Keratinocyte (primary cell): ENCODE measurements at regions not wholly inside any gene's neighbourhood (a gene's known extent, or its start where the extent isn't known, plus 50 kb on each side); places are given as distances from the start of the nearest gene placed in this dataset.

Source experiments
- DNase-seq: peaks from one replicate; pipeline ENCODE4 v3.0.0-alpha.2; 2011; ENCODE audit warnings: low read depth, missing footprints, low spot score
- FAIRE-seq: peaks from 2 replicates; lab custom pipeline; 2011; peaks lifted over from hg19 to GRCh38; lab: Jason Lieb, UNC
- H2AFZ ChIP-seq: 2 replicates; pipeline ENCODE4 v1.6.0; 2012; ENCODE audit warnings: low read length, control low read depth, inconsistent platforms; ENCODE audit not compliant: control insufficient read depth
- H3K27ac ChIP-seq: 2 replicates; pipeline ENCODE4 v1.5.1; 2011; ENCODE audit warnings: low read length; ENCODE audit not compliant: control insufficient read depth, insufficient read depth
- H3K27me3 ChIP-seq: 3 replicates; pipeline ENCODE4 v1.6.0; 2011; ENCODE audit warnings: low read length; ENCODE audit not compliant: control insufficient read depth, insufficient read depth; ENCODE audit errors: extremely low read depth
- H3K36me3 ChIP-seq, 2 experiments: 2 replicates in 1 of 2; 3 replicates in 1 of 2; pipeline ENCODE4 v1.5.1; 2011; ENCODE audit warnings: low read length in 2 of 2, mild to moderate bottlenecking in 1 of 2; ENCODE audit not compliant: control insufficient read depth in 2 of 2, insufficient read depth in 2 of 2; ENCODE audit errors: extremely low read depth in 1 of 2
- H3K4me1 ChIP-seq: 3 replicates; pipeline ENCODE4 v1.5.1; 2011; ENCODE audit warnings: low read length; ENCODE audit not compliant: control insufficient read depth, insufficient read depth; ENCODE audit errors: extremely low read depth
- H3K4me2 ChIP-seq: 3 replicates; pipeline ENCODE4 v1.6.0; 2011; ENCODE audit warnings: low read depth, low read length; ENCODE audit not compliant: control insufficient read depth, insufficient read depth; ENCODE audit errors: extremely low read depth
- H3K4me3 ChIP-seq, 3 experiments: fragments of 200-600 bp in 1 of 3; sonication (generic) in 1 of 3; 2 replicates in 2 of 3; 3 replicates in 1 of 3; pipeline ENCODE4 v1.5.1; 2011 to 2016; ENCODE audit warnings: low read length in 3 of 3, mild to moderate bottlenecking in 3 of 3, control low read depth in 2 of 3, inconsistent platforms in 1 of 3, low read depth in 1 of 3, mixed read lengths in 1 of 3, mixed run types in 1 of 3, moderate library complexity in 1 of 3; ENCODE audit not compliant: control insufficient read depth in 2 of 3, insufficient read depth in 2 of 3; ENCODE audit errors: extremely low read depth in 1 of 3
- H3K79me2 ChIP-seq: 2 replicates; pipeline ENCODE4 v1.6.0; 2012; ENCODE audit warnings: low read length; ENCODE audit not compliant: control insufficient read depth, insufficient read depth
- H3K9ac ChIP-seq: 3 replicates; pipeline ENCODE4 v1.6.0; 2011; ENCODE audit warnings: low read length; ENCODE audit not compliant: control insufficient read depth, insufficient read depth; ENCODE audit errors: extremely low read depth
- H3K9me1 ChIP-seq: 3 replicates; pipeline ENCODE4 v1.6.0; 2011; ENCODE audit warnings: low read length; ENCODE audit not compliant: control insufficient read depth, insufficient read depth; ENCODE audit errors: extremely low read depth
- H3K9me3 ChIP-seq: 2 replicates; pipeline ENCODE4 v1.5.1; 2012; ENCODE audit warnings: low read depth, low read length; ENCODE audit not compliant: control insufficient read depth
- H4K20me1 ChIP-seq: 3 replicates; pipeline ENCODE4 v1.6.0; 2011; ENCODE audit warnings: low read length; ENCODE audit not compliant: control insufficient read depth, insufficient read depth; ENCODE audit errors: extremely low read depth
- CTCF ChIP-seq, 3 experiments: IDR thresholded peaks in 1 of 3; conservative IDR thresholded peaks in 1 of 3; optimal IDR thresholded peaks in 1 of 3; 2 replicates in 2 of 3; 3 replicates in 1 of 3; pipeline versions ENCODE3 to v1.5.1; 2011; ENCODE audit warnings: low read length in 3 of 3, mild to moderate bottlenecking in 3 of 3, moderate library complexity in 2 of 3, control low read depth in 1 of 3, inconsistent platforms in 1 of 3; ENCODE audit not compliant: insufficient read depth in 2 of 3; ENCODE audit errors: extremely low read depth in 1 of 3
- EZH2 ChIP-seq: IDR thresholded peaks from one replicate; pipeline ENCODE4 v1.6.1; 2012; ENCODE audit warnings: inconsistent platforms, mild to moderate bottlenecking, low read length, moderate library complexity
- dilution Hi-C: fragments of 300-500 bp; cut with MboI; formaldehyde crosslinking; loops from one replicate; pipeline ENCODE4 v1.7.0; 2020; ENCODE audit warnings: low sequenced_read_pairs; ENCODE audit not compliant: extremely low pct_ligation_motif_present

- DNase-seq (no peak), FAIRE-seq (no peak)
- TF ChIP-seq CTCF (optimal IDR thresholded peaks at IDR 0.05 in 1 of 3, IDR thresholded peaks at IDR 0.05 in 1 of 3, conservative IDR thresholded peaks at IDR 0.05 in 1 of 3; ENCODE audit: extremely low read depth in 1 of 3, insufficient read depth in 2 of 3, low read length in 3 of 3) (no peak), EZH2 (no peak)
- Histone ChIP-seq H4K20me1 (no peaks in the 10 kb centered on the region), H3K27ac (no peak overlapping the region), H3K9me3 (no peaks in the 10 kb centered on the region), H3K27me3 (peaks cover 24% of the 10 kb centered on the region), H3K9ac (no peak overlapping the region), H3K4me3 (no peak overlapping the region), H3K9me1 (no peaks in the 10 kb centered on the region), H3K4me1 (peaks cover 7% of the 10 kb centered on the region), H2AFZ (no peak overlapping the region), H3K4me2 (no peak overlapping the region), H3K36me3 (no peaks in the 10 kb centered on the region), H3K79me2 (no peaks in the 10 kb centered on the region)
- dilution Hi-C loops = no loop called here
Observed at GRCh38 chr16:86774931-86775330, 196.6 kb downstream of the FOXL1 start.

- no peak overlapping the region for H3K9ac ChIP-seq
- dilution Hi-C loops = no loop called here
- H3K79me2 ChIP-seq = no peaks in the 10 kb centered on the region
- H3K36me3 ChIP-seq = no peaks in the 10 kb centered on the region
- H3K4me1 ChIP-seq = peaks cover 7% of the 10 kb centered on the region
- TF ChIP-seq EZH2 (no peak), CTCF (optimal IDR thresholded peaks at IDR 0.05 in 1 of 3, IDR thresholded peaks at IDR 0.05 in 1 of 3, conservative IDR thresholded peaks at IDR 0.05 in 1 of 3; ENCODE audit: extremely low read depth in 1 of 3, insufficient read depth in 2 of 3, low read length in 3 of 3) (no peak)
- H2AFZ ChIP-seq = no peak overlapping the region
- H3K4me3 ChIP-seq = no peak overlapping the region
- H3K4me2 ChIP-seq = no peak overlapping the region
- FAIRE-seq (no peak), DNase-seq (no peak)
- H3K9me3 ChIP-seq = no peaks in the 10 kb centered on the region
- no peaks in the 10 kb centered on the region for H3K9me1 ChIP-seq
- peaks cover 24% of the 10 kb centered on the region for H3K27me3 ChIP-seq
- no peaks in the 10 kb centered on the region for H4K20me1 ChIP-seq
- H3K27ac ChIP-seq = no peak overlapping the region
Observed at GRCh38 chr16:86775511-86775921, 197.2 kb downstream of the FOXL1 start.
